ENCODE measurements at regions not wholly inside any gene's neighbourhood (a gene's known extent, or its start where the extent isn't known, plus 50 kb on each side); places are given as distances from the start of the nearest gene placed in this dataset.

DNA sequence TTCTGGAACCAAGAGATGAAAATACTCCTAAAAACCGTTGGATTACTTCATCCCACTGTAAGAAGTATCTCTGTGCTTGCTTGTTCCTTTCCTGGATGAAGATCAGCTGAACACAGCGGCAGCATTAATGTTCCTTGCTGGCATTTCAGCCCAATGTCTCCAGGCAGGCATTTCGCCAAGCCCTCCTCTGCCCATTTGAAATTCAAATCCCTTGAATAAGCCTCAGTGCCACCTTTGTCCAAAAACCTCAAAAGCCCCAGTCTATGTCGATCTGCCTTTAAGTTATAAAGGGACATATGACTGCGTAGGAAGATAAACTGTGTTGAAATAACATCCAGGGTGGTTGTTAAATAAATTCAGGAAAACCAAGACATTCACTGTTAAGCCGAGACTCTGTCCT lies 156.8 kb upstream of the PDZRN3 start:
- intact Hi-C loops (cut with micrococcal nuclease), result no loop called here
- WGBS (ENCODE audit: insufficient coverage), result 87% methylated on average over 4 of the region's 6 CpGs
- Mint-ChIP-seq H3K36me3 (no peaks in the 10 kb centered on the region), H3K27me3 (ENCODE audit: low read depth in 3 of 3) (peaks cover 0 to 4% (median 2%) of the 10 kb centered on the region in 3 donors), H3K27ac (no peak overlapping the region), H3K4me3 (no peak overlapping the region), H3K4me1 (no peaks in the 10 kb centered on the region), H3K9me3 (peaks cover 0 to 4% (median 0%) of the 10 kb centered on the region in 7 donors)
- Histone ChIP-seq H3K9ac (ENCODE audit: insufficient read depth, low read length, poor library complexity, severe bottlenecking) (no peak overlapping the region), H3K79me2 (ENCODE audit: insufficient read depth, low read length) (no peaks in the 10 kb centered on the region), H2AFZ (ENCODE audit: insufficient read depth, low read depth, low read length, poor library complexity, severe bottlenecking) (no peak overlapping the region), H3K36me3 (replicated peaks in 1 of 2; ENCODE audit: control insufficient read depth in 1 of 2, insufficient read depth in 2 of 2, low read length in 2 of 2) (no peaks in the 10 kb centered on the region), H3K4me1 (ENCODE audit: control insufficient read depth in 1 of 2, insufficient read depth in 2 of 2, low read length in 2 of 2) (no peaks in the 10 kb centered on the region), H3K9me3 (replicated peaks in 1 of 2; ENCODE audit: control insufficient read depth in 1 of 2, insufficient read depth in 1 of 2, low read length in 2 of 2) (no peaks in the 10 kb centered on the region), H3K4me2 (replicated peaks; ENCODE audit: extremely low read depth, low read length, poor library complexity, severe bottlenecking) (no peak overlapping the region), H3K4me3 (replicated peaks in 1 of 3; ENCODE audit: low read depth in 2 of 3, low read length in 3 of 3) (no peak overlapping the region), H3K27me3 (ENCODE audit: control insufficient read depth in 2 of 2, insufficient read depth in 2 of 2, low read length in 2 of 2) (no peaks in the 10 kb centered on the region), H4K20me1 (ENCODE audit: insufficient read depth, low read length) (no peaks in the 10 kb centered on the region), H3K27ac (ENCODE audit: low read depth in 1 of 2, low read length in 2 of 2) (no peak overlapping the region)
- no peak for TF ChIP-seq CTCF (IDR thresholded peaks at IDR 0.05)
- no peak for DNase-seq

GRCh38 chr3:73774645-73775044 lies 149.9 kb upstream of the PDZRN3 start:
- no peak for DNase-seq
- H3K9ac ChIP-seq (ENCODE audit: insufficient read depth, low read length, poor library complexity, severe bottlenecking), result no peak overlapping the region
- H3K9me3 ChIP-seq (replicated peaks in 1 of 2; ENCODE audit: control insufficient read depth in 1 of 2, insufficient read depth in 1 of 2, low read length in 2 of 2), result no peaks in the 10 kb centered on the region
- H3K27ac ChIP-seq (ENCODE audit: low read depth in 1 of 2, low read length in 2 of 2), result no peak overlapping the region
- no peak for TF ChIP-seq CTCF (IDR thresholded peaks at IDR 0.05)
- no peaks in the 10 kb centered on the region for H3K36me3 Mint-ChIP-seq
- peaks cover 0 to 9% (median 3%) of the 10 kb centered on the region in 7 donors for H3K9me3 Mint-ChIP-seq
- H3K4me1 ChIP-seq (ENCODE audit: control insufficient read depth in 1 of 2, insufficient read depth in 2 of 2, low read length in 2 of 2), result no peaks in the 10 kb centered on the region
- no peak overlapping the region for H3K4me2 ChIP-seq (replicated peaks; ENCODE audit: extremely low read depth, low read length, poor library complexity, severe bottlenecking)
- no peaks in the 10 kb centered on the region for H3K36me3 ChIP-seq (replicated peaks in 1 of 2; ENCODE audit: control insufficient read depth in 1 of 2, insufficient read depth in 2 of 2, low read length in 2 of 2)
- H3K4me3 ChIP-seq (replicated peaks in 1 of 3; ENCODE audit: low read depth in 2 of 3, low read length in 3 of 3), result no peak overlapping the region
- intact Hi-C loops (cut with micrococcal nuclease), result no loop called here
- H3K27ac Mint-ChIP-seq, result no peak overlapping the region
- H3K27me3 ChIP-seq (ENCODE audit: control insufficient read depth in 2 of 2, insufficient read depth in 2 of 2, low read length in 2 of 2), result no peaks in the 10 kb centered on the region
- H3K4me1 Mint-ChIP-seq, result no peaks in the 10 kb centered on the region
- no peak overlapping the region for H3K4me3 Mint-ChIP-seq
- no peak overlapping the region for H2AFZ ChIP-seq (ENCODE audit: insufficient read depth, low read depth, low read length, poor library complexity, severe bottlenecking)
- H3K79me2 ChIP-seq (ENCODE audit: insufficient read depth, low read length), result no peaks in the 10 kb centered on the region
- H4K20me1 ChIP-seq (ENCODE audit: insufficient read depth, low read length), result no peaks in the 10 kb centered on the region
- WGBS (ENCODE audit: insufficient coverage), result no CpG with 5 or more reads among the region's 2 CpGs
- H3K27me3 Mint-ChIP-seq (ENCODE audit: low read depth in 3 of 3), result peaks cover 0 to 6% (median 4%) of the 10 kb centered on the region in 3 donors

Data from CD14-positive monocyte (primary cell).